ENCODE measurements at regions not wholly inside any gene's neighbourhood (a gene's known extent, or its start where the extent isn't known, plus 50 kb on each side); places are given as distances from the start of the nearest gene placed in this dataset.
"Not testable (repeated sequence)": the region's sequence is repeated elsewhere in the genome, so short reads cannot be mapped to it uniquely, and the experiment has no call there.

DNA sequence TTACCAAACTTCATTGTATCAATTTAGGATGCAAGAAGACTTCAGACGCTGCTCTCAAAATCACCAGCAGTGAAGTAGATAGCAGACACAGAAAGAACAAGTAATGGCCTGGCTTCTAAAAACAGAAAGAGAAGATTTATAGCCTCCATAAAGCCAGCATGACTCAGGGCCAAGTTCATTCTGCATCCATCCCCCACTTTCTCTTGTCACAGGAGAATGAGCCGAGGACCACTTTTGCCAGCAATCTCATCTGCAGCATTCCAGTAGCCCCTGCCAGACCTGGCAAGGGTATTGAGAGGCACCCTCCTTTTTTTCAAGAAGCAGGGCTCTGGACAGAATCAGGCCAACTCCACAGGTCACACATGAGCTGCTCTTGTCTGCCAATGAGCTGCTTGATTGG is 355.4 kb upstream of the SOX9 start:
- no peak overlapping the region for H3K4me3 ChIP-seq (ENCODE audit: low read depth, poor library complexity, severe bottlenecking)
- DNase-seq (ENCODE audit: low spot score in 2 of 2) = no peak
- TF ChIP-seq CTCF (IDR thresholded peaks at IDR 0.05) (no peak), POLR2A (IDR thresholded peaks at IDR 0.05) (no peak)
- intact Hi-C loops (cut with DNase I; ENCODE audit: low total_unique reads) = no loop called here
- WGBS, 2 donors = 64 to 72% methylated on average over 2 of the region's 2 CpGs

- intact Hi-C loops (cut with DNase I; ENCODE audit: low total_unique reads) = no loop called here
These were observed 351.0 kb upstream of the SOX9 start for GRCh38 chr17:71769850-71770249.

DNA sequence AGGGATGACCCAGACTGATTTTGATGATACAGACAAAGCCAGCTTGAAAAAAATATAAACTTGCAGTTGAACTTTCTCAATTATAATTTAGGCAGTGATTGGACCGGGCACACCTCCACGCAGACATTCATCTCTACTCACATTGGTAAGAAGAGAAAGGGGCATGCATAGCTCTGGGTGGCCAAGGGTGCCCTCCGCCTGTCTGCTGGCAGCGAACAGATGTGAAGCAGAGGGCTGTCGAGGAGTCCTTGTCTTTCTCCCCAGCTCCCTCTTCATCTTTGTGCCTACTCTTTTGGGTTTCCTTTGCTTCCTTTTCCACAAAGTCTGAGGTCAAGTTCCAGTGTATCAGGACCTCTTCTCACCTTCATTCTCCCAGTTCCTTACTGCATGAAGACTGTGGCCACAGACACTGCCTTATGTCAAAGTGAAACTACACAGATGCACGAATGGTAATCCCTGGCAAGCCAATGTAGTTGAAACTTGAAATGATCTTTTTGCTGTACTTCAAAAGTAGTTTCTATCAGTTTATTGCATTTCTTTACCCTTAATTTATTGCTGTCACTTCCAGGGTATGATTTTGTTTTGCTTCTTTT is 343.7 kb upstream of the SOX9 start:
- intact Hi-C loops (cut with DNase I; ENCODE audit: low total_unique reads) = no loop called here
- DNase-seq (ENCODE audit: low spot score in 2 of 2) = no peak
- H3K4me3 ChIP-seq (ENCODE audit: low read depth, poor library complexity, severe bottlenecking) = no peak overlapping the region
- WGBS, 2 donors = 78 to 83% methylated on average over 6 of the region's 6 CpGs
- TF ChIP-seq POLR2A (IDR thresholded peaks at IDR 0.05) (no peak), CTCF (IDR thresholded peaks at IDR 0.05) (no peak)

More at GRCh38 chr17:71769850-71770249, 351.0 kb upstream of the SOX9 start:
- no peak for DNase-seq (ENCODE audit: low spot score in 2 of 2)
- WGBS, 2 donors = 50 to 54% methylated on average over 2 of the region's 2 CpGs
- no peak overlapping the region for H3K4me3 ChIP-seq (ENCODE audit: low read depth, poor library complexity, severe bottlenecking)
- no peak for TF ChIP-seq POLR2A (IDR thresholded peaks at IDR 0.05)
- TF ChIP-seq CTCF (IDR thresholded peaks at IDR 0.05) = no peak

DNA sequence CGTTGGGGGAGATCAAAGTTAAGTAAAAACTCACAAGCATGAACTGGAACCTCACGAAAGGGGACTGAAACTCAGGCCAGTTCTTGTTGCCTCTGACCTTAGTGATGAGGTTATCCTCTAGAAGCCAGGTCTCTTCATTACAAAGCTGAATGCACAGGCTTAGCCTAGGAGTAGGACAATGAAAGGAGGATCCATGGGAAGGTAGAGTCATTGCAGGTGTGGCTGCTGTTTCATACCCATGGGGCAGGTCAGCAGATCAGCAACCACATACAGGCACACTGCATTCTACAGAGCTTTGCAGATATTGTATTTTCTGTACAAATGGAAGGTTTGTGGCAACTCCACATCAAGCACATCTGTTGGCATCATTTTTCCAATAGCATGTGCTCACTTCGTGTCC is 341.3 kb upstream of the SOX9 start:
- intact Hi-C loops (cut with DNase I; ENCODE audit: low total_unique reads) = no loop called here
- TF ChIP-seq POLR2A (IDR thresholded peaks at IDR 0.05) (no peak), CTCF (IDR thresholded peaks at IDR 0.05) (no peak)
- no peak overlapping the region for H3K4me3 ChIP-seq (ENCODE audit: low read depth, poor library complexity, severe bottlenecking)
- 90 to 92% methylated on average over 3 of the region's 3 CpGs for WGBS, 2 donors
- no peak for DNase-seq (ENCODE audit: low spot score in 2 of 2)

DNA sequence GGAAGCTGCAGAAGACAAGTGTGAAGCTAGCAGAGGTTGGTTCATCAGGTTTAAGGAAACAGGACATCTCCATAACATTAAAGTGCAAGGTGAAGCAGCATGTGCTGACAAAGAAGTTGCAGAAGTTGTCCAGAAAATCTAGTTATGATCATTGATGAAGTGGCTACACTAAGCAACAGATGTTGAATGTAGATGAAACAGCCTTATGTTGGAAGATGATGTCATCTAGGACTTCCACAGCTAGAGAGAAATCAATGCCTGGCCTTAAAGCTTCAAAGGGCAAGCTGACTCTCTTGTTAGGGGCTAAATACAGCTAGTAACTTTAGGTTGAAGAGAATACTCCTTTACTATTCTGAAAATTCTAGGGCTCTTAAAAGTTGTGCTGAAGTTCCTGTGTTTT is 340.2 kb upstream of the SOX9 start:
- TF ChIP-seq CTCF (IDR thresholded peaks at IDR 0.05) = no peak
- TF ChIP-seq POLR2A (IDR thresholded peaks at IDR 0.05) = no peak
- H3K4me3 ChIP-seq (ENCODE audit: low read depth, poor library complexity, severe bottlenecking) = no peak overlapping the region
- intact Hi-C loops (cut with DNase I; ENCODE audit: low total_unique reads) = no loop called here
- DNase-seq (ENCODE audit: low spot score in 2 of 2) = no peak

DNA sequence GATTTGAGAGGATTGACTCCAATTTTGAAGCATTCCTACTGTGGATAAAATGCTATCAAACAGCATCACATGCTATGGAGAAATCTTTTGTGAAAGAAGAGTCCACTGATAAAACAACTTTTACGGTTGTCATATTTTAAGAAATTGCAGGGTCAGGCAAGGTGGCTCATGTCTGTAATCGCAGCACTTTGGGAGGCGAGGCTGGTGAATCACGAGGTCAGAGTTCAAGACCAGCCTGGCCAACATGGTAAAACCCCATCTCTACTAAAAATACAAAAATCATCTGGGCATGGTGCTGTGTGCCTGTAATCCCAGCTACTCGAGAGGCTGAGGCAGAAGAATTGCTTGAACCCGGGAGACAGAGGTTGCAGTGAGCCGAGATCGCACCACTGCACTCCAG is 338.8 kb upstream of the SOX9 start:
- intact Hi-C loops (cut with DNase I; ENCODE audit: low total_unique reads); H3K4me3 ChIP-seq (ENCODE audit: low read depth, poor library complexity, severe bottlenecking); DNase-seq (ENCODE audit: low spot score in 2 of 2): not testable (repeated sequence)
- whole genome bisulfite sequencing, 2 donors = 86 to 92% methylated on average over 8 of the region's 8 CpGs
